BLaER1 (cell line): ENCODE measurements at regions not wholly inside any gene's neighbourhood (a gene's known extent, or its start where the extent isn't known, plus 50 kb on each side); places are given as distances from the start of the nearest gene placed in this dataset.

Source experiments
- H3K27ac ChIP-seq: shearing (Covaris generic); formaldehyde crosslinking; 2 replicates; pipeline ENCODE4 v1.8.1; 2022
- H3K27me3 ChIP-seq: shearing (Covaris generic); formaldehyde crosslinking; 2 replicates; pipeline ENCODE4 v1.8.1; 2022
- H3K36me3 ChIP-seq: shearing (Covaris generic); formaldehyde crosslinking; 2 replicates; pipeline ENCODE4 v1.8.1; 2022
- H3K4me1 ChIP-seq: shearing (Covaris generic); formaldehyde crosslinking; 2 replicates; pipeline ENCODE4 v1.8.1; 2022
- H3K4me2 ChIP-seq: shearing (Covaris generic); formaldehyde crosslinking; 2 replicates; pipeline ENCODE4 v1.8.1; 2022
- H3K4me3 ChIP-seq: shearing (Covaris generic); formaldehyde crosslinking; 2 replicates; pipeline ENCODE4 v1.8.1; 2022
- H3K9ac ChIP-seq: shearing (Covaris generic); formaldehyde crosslinking; 2 replicates; pipeline ENCODE4 v1.8.1; 2022
- H3K9me3 ChIP-seq: shearing (Covaris generic); formaldehyde crosslinking; 2 replicates; pipeline ENCODE4 v1.8.1; 2022
- H4K20me1 ChIP-seq: shearing (Covaris generic); formaldehyde crosslinking; 2 replicates; pipeline ENCODE4 v1.8.1; 2022
- Cebpa-rat ChIP-seq: shearing (Covaris generic); IDR thresholded peaks from 2 replicates; pipeline ENCODE4 v1.8.1; 2022

DNA sequence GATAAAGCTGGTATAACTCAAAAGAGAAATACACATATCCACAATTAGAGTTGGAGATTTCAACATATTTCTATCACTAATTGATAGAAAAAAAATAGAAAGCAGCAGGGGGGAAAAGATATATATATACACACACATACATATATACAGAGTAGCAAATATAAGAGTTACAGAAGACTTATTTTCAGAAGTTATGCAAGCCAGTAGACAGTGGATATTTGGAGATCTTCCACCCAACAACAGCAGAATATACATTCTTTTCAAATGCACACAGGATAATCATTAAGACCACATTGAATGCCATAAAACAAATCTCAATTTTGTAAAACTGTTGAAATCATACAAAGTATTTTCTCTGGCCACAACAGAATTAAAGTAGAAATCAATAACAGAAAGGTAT, 192.8 kb downstream of the LACC1 start:
- H3K27me3 ChIP-seq, result no peaks in the 10 kb centered on the region
- no peak overlapping the region for H3K4me3 ChIP-seq
- H3K4me1 ChIP-seq, result no peaks in the 10 kb centered on the region
- H4K20me1 ChIP-seq, result no peaks in the 10 kb centered on the region
- H3K36me3 ChIP-seq, result no peaks in the 10 kb centered on the region
- no peak for TF ChIP-seq Cebpa-rat
- no peaks in the 10 kb centered on the region; the same call in 1 of the 2 replicates for H3K9me3 ChIP-seq
- H3K27ac ChIP-seq, result no peak overlapping the region
- H3K9ac ChIP-seq, result no peak overlapping the region
- H3K4me2 ChIP-seq, result no peak overlapping the region

DNA sequence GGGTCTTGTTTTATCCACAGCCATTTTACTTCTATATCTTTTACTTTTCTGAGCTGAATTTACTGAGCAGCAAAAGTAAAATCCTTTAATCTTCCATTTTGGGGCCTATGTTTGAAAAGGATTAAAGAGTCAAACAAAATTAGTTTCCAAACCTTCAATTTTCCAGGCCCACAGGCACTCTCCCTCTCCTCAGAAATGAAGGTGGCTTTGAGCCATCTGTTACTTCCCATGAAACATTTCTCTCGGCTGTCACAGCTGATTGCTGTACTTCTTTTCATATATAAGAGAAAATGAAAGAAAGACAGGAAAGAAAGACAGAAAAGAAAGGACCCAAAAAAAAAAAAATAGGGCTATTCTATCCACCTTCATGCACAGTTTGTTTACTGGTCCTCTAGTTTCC, 194.9 kb downstream of the LACC1 start:
- no peak overlapping the region for H3K4me3 ChIP-seq
- no peak overlapping the region for H3K4me2 ChIP-seq
- no peaks in the 10 kb centered on the region for H3K36me3 ChIP-seq
- no peaks in the 10 kb centered on the region; the same call in 1 of the 2 replicates for H3K9me3 ChIP-seq
- no peaks in the 10 kb centered on the region for H4K20me1 ChIP-seq
- H3K27ac ChIP-seq, result no peak overlapping the region
- TF ChIP-seq Cebpa-rat, result no peak
- no peaks in the 10 kb centered on the region for H3K27me3 ChIP-seq
- H3K4me1 ChIP-seq, result no peaks in the 10 kb centered on the region
- no peak overlapping the region for H3K9ac ChIP-seq

DNA sequence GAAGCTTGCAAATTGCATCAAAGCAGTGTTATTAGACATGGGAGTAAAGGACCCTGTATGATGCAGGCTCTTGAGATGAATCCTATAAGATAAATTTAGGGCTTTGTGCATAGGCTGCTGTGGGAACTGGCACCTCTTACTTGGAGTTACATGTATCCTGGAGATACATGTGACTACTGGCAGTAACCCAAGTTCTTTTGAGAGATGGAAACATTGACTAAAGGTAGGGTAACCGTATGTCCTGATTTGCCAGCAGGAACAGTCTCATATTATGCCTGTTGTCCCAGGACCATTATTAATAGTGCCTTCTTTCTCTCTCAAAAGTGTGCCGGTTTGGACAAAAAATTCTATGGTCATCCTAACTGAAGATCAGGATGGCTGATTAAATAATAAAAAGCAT, 195.4 kb downstream of the LACC1 start:
- Histone ChIP-seq H3K9ac (no peak overlapping the region), H3K27ac (no peak overlapping the region), H3K4me2 (no peak overlapping the region), H3K9me3 (no peaks in the 10 kb centered on the region; the same call in 1 of the 2 replicates), H3K27me3 (no peaks in the 10 kb centered on the region), H4K20me1 (no peaks in the 10 kb centered on the region), H3K4me3 (no peak overlapping the region), H3K4me1 (no peaks in the 10 kb centered on the region), H3K36me3 (no peaks in the 10 kb centered on the region)
- TF ChIP-seq Cebpa-rat, result no peak

DNA sequence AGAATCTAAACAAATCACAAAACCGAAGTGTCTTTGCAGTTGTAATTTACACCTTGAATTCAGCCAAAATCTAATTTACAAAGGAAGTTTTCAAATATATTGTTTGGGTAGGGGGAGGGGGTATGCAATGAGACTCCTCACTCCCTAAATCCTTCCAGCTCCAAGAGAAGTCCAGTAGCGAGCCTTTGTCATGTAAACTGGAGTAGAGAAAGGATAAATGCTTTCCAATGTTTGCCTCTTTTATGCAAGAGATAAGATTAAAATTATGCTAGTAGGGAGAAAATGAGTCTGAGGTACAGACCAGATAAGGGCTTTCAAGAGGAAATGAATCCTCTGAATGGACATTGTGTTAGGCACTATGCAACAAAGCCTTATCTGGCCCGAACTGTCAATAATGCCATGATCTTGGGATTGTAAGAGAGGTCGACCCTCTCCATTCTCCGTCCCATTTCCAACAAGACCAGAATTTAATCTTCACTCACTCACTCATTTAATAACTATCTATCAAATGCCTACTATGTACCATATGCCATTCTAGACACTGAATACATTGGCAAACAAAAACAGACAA, 199.2 kb downstream of the LACC1 start:
- H3K4me3 ChIP-seq, result no peak overlapping the region
- TF ChIP-seq Cebpa-rat, result no peak
- no peaks in the 10 kb centered on the region for H3K4me1 ChIP-seq
- no peak overlapping the region for H3K4me2 ChIP-seq
- no peaks in the 10 kb centered on the region for H3K27me3 ChIP-seq
- no peak overlapping the region for H3K27ac ChIP-seq
- H3K36me3 ChIP-seq, result no peaks in the 10 kb centered on the region
- no peaks in the 10 kb centered on the region for H3K9me3 ChIP-seq
- H3K9ac ChIP-seq, result no peak overlapping the region
- H4K20me1 ChIP-seq, result no peaks in the 10 kb centered on the region

DNA sequence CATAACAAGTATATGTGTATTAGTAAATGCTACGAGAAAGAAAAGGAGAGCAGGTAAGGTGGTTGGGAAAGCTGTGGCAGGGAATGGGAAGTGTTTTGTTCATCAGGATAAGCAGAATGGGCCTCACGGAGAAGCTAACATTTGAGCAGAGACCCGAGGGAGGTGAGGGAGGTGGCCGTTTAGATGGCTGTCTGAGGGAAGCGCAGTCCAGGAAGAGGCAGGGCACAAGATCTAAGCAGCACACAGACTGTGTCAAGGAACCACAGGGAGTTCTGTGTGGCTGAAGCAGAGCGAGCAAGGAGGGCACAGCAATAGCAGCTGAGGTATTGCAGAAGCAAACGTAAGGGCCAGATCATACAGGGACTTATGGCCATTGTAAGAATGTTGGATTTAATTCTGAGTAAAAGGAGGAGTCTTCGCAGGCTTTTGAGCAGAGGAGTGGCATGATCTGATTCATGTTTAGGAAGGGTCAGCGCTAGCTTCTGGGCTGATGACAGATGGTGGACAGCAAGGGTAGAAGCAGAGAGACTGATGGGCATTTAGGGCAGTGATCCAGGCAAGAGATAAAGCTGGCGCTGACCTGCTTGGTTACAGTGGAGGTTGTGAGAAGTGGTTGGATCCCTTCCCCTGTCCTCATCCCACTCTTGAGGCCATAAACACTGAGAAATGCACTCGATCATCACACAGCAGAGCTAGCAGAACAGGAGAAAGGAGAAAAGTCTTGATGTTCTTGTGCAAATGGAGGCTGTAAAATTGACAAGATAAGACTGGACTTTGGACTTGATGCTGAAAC, 199.9 kb downstream of the LACC1 start:
- no peaks in the 10 kb centered on the region for H4K20me1 ChIP-seq
- no peak overlapping the region for H3K27ac ChIP-seq
- H3K9me3 ChIP-seq, result 0 out of 2 replicates have a peak, but pooled peaks cover 5% of the 10 kb centered on the region
- H3K9ac ChIP-seq, result no peak overlapping the region
- H3K36me3 ChIP-seq, result no peaks in the 10 kb centered on the region
- no peak overlapping the region for H3K4me2 ChIP-seq
- TF ChIP-seq Cebpa-rat, result no peak
- H3K4me1 ChIP-seq, result no peaks in the 10 kb centered on the region
- no peaks in the 10 kb centered on the region for H3K27me3 ChIP-seq
- no peak overlapping the region for H3K4me3 ChIP-seq

DNA sequence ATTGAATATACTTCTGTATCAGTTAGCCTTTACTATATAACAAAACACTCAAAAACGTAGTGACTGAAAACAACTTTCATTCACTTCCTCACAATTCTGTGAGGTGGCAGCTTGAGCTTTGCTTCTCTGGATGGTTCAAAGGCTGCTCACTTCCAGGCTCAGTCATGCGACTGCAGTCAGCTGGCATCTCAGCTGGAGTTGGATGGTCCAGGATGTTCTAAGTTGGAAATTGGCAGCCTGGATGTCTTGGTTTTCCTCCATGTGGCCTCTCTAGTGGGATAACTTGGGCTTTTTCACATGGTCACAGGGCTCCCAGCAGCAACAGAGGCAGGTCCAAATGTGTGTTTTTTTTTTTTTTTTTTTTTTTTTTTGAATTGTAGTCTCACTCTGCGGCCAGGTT, 204.4 kb downstream of the LACC1 start:
- Histone ChIP-seq H3K4me2 (no peak overlapping the region), H3K4me1 (0 out of 2 replicates have a peak, but pooled peaks cover 4% of the 10 kb centered on the region), H3K4me3 (no peak overlapping the region), H3K9ac (no peak overlapping the region), H3K27me3 (no peaks in the 10 kb centered on the region), H3K9me3 (0 out of 2 replicates have a peak, but pooled peaks cover 5% of the 10 kb centered on the region), H3K36me3 (no peaks in the 10 kb centered on the region), H4K20me1 (no peaks in the 10 kb centered on the region), H3K27ac (no peak overlapping the region)
- TF ChIP-seq Cebpa-rat, result no peak

DNA sequence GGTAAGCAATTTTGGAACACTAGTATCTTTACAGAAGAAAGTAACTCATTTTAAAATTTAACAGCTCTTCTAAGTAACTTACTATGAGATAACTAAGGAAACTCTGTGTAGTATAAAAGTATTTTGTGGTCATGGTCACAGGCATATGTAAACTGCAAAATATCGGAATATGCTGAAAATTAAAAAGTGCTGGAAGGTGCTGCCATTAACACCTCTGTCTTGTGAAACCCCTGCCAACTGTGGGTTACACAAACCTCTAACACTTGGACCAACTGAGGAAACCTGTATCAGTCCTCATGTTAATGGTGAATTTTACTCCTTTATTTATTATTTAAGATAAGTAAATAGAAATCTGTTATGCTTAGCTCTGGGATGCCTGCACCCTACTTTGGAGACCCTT, 206.7 kb downstream of the LACC1 start:
- no peak overlapping the region for H3K4me3 ChIP-seq
- TF ChIP-seq Cebpa-rat, result no peak
- peaks cover 13% of the 10 kb centered on the region; the same call in 1 of the 2 replicates for H3K9me3 ChIP-seq
- H3K4me1 ChIP-seq, result 0 out of 2 replicates have a peak, but pooled peaks cover 8% of the 10 kb centered on the region
- H3K4me2 ChIP-seq, result no peak overlapping the region
- H4K20me1 ChIP-seq, result no peaks in the 10 kb centered on the region
- no peaks in the 10 kb centered on the region for H3K36me3 ChIP-seq
- H3K27me3 ChIP-seq, result no peaks in the 10 kb centered on the region
- H3K27ac ChIP-seq, result no peak overlapping the region
- no peak overlapping the region for H3K9ac ChIP-seq

DNA sequence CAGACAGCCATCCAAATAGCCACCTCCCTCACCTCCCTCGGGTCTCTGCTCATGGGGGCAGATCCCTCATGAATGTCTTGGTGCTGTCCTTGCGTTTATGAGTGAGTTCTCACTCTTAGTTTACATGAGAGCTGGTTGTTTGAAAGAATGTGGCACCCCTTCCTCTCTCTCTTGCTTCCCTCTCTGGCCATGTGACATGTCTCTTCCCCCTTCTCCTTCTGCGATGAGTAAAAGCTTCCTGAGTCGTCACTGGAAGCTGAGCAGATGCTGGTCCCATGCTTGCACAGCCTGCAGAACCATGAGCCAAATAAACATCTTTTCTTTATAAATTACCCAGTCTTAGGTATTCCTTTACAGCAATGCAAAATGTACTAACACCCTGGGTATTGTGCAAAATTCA, 208.7 kb downstream of the LACC1 start:
- H3K4me2 ChIP-seq, result no peak overlapping the region
- no peaks in the 10 kb centered on the region for H3K27me3 ChIP-seq
- H3K4me3 ChIP-seq, result no peak overlapping the region
- no peak for TF ChIP-seq Cebpa-rat
- H3K27ac ChIP-seq, result no peak overlapping the region
- H4K20me1 ChIP-seq, result no peaks in the 10 kb centered on the region
- H3K36me3 ChIP-seq, result no peaks in the 10 kb centered on the region
- H3K9ac ChIP-seq, result no peak overlapping the region
- H3K4me1 ChIP-seq, result 0 out of 2 replicates have a peak, but pooled peaks cover 8% of the 10 kb centered on the region
- H3K9me3 ChIP-seq, result peaks cover 13% of the 10 kb centered on the region; the same call in 1 of the 2 replicates

DNA sequence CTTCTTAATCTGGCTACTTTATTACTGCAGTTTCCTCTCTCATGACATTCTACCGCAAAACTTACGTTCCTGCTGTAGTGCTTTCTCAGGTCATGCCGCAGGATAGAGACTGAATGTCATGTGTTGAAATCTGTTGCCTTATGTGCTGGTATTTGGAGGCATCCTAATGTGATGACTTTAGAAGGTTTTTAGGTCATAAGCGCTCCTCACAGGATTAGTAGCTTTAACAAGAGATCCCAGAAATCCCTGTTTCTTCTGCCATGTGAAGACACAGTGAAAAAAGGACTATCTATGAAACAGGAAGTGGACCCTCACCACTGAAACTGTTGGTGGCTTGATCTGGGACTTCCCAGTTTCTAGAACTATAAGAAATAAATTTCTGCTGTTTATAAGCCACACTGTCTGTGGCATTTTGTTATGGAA, 209.3 kb downstream of the LACC1 start:
- H3K4me3 ChIP-seq, result no peak overlapping the region
- H3K4me1 ChIP-seq, result 0 out of 2 replicates have a peak, but pooled peaks cover 8% of the 10 kb centered on the region
- no peaks in the 10 kb centered on the region for H3K27me3 ChIP-seq
- H3K36me3 ChIP-seq, result no peaks in the 10 kb centered on the region
- H3K9ac ChIP-seq, result no peak overlapping the region
- H3K9me3 ChIP-seq, result peaks cover 13% of the 10 kb centered on the region; the same call in 1 of the 2 replicates
- no peak overlapping the region for H3K4me2 ChIP-seq
- TF ChIP-seq Cebpa-rat, result no peak
- no peaks in the 10 kb centered on the region for H4K20me1 ChIP-seq
- H3K27ac ChIP-seq, result no peak overlapping the region

DNA sequence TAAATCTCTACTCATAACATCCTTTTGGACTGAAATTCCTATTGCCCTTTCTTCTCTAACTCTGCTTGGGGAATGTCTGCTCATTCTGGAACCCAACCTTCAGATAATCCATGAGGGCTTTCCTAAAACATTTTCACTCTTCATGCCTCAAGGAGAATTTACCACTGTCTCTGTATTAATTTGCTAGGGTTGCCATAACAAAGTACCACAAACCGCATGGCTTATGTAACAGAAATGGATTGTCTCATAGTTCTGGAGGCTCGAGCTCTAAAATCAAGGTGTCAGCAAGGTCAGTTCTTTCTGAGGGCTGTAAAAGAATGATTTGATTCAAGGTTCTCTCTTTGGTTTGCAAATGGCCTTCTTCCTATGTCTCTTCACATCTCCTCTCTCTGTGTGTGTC, 209.7 kb downstream of the LACC1 start:
- Histone ChIP-seq H3K27me3 (no peaks in the 10 kb centered on the region), H3K4me1 (0 out of 2 replicates have a peak, but pooled peaks cover 8% of the 10 kb centered on the region), H3K4me2 (no peak overlapping the region), H3K36me3 (no peaks in the 10 kb centered on the region), H3K9me3 (peaks cover 10% of the 10 kb centered on the region; the same call in 1 of the 2 replicates), H4K20me1 (no peaks in the 10 kb centered on the region), H3K4me3 (no peak overlapping the region), H3K9ac (no peak overlapping the region), H3K27ac (no peak overlapping the region)
- no peak for TF ChIP-seq Cebpa-rat
